HCT116 (cell line): ENCODE measurements at regions not wholly inside any gene's neighbourhood (a gene's known extent, or its start where the extent isn't known, plus 50 kb on each side); places are given as distances from the start of the nearest gene placed in this dataset.
"Not testable (repeated sequence)": the region's sequence is repeated elsewhere in the genome, so short reads cannot be mapped to it uniquely, and the experiment has no call there.

ENCODE experiments used
- ATAC-seq: fragments of 200-7000 bp; cut with Tn5 transposase; 2 replicates; pipeline ENCODE4 v1.9.1; 2020; ENCODE audit warnings: mild to moderate bottlenecking, moderate library complexity
- BruUV-seq: library from RNA; stranded (reverse); fragments of 400-500 nt; replicated peaks from 2 replicates; lab custom pipeline; 2021; lab: Mats Ljungman, UMichigan
- CTCF ChIA-PET: fragments of 300-600 bp; sonication (Branson Sonifier 250); formaldehyde crosslinking; loops from one replicate; lab custom pipeline; 2021; ENCODE audit warnings: antibody characterized with exemption; lab: Charles Lee
- POLR2A ChIA-PET: fragments of 300-600, 350-600 bp; sonication (Branson Sonifier 250); formaldehyde crosslinking; loops from one replicate; lab custom pipeline; 2021; ENCODE audit warnings: antibody characterized with exemption; lab: Charles Lee
- RAD21 ChIA-PET, 2 experiments: fragments of 300-600 bp; sonication (Branson Sonifier 250); formaldehyde crosslinking; loops; one replicate each; lab custom pipeline; 2023; ENCODE audit warnings: low total read pairs in 2 of 2; ENCODE audit not compliant: uncharacterized antibody in 2 of 2, unreplicated experiment in 2 of 2, low non-redundant PET in 1 of 2; lab: Charles Lee
- DNase-seq: peaks from one replicate; pipeline ENCODE4 v3.0.0-alpha.2; 2010; ENCODE audit warnings: low read depth, low spot score
- H2AFZ ChIP-seq: fragments of 200-600 bp; shearing (Covaris generic), sonication (generic); 2 replicates; pipeline ENCODE4 v1.6.1; 2017; ENCODE audit warnings: low read depth, mixed run types, mixed read lengths, antibody characterized with exemption, low read length; ENCODE audit not compliant: poor library complexity, severe bottlenecking
- H3K27ac ChIP-seq: 2 replicates; pipeline ENCODE4 v1.5.1; 2012; ENCODE audit warnings: low read depth, low read length
- H3K27me3 ChIP-seq: fragments of 200-600 bp; sonication (generic); 2 replicates; pipeline ENCODE4 v1.6.1; 2016; ENCODE audit warnings: mixed run types, low read length, mixed read lengths; ENCODE audit not compliant: insufficient read depth
- H3K36me3 ChIP-seq, 2 experiments: fragments of 200-500 bp in 1 of 2; fragments of 200-600 bp in 1 of 2; sonication (Bioruptor generic) in 1 of 2; sonication (generic) in 1 of 2; 2 replicates each; pipeline versions ENCODE4 v1.5.1 to v1.6.1; 2014 to 2016; ENCODE audit warnings: low read length in 2 of 2, inconsistent platforms in 1 of 2, mixed read lengths in 1 of 2, mixed run types in 1 of 2; ENCODE audit not compliant: insufficient read depth in 2 of 2, control insufficient read depth in 1 of 2
- H3K4me1 ChIP-seq, 2 experiments: fragments of 200-600 bp in 1 of 2; sonication (generic) in 1 of 2; 2 replicates each; pipeline versions ENCODE4 v1.5.1 to v1.6.1; 2012 to 2017; ENCODE audit warnings: low read length in 2 of 2, inconsistent platforms in 1 of 2, mild to moderate bottlenecking in 1 of 2, mixed read lengths in 1 of 2, mixed run types in 1 of 2, moderate library complexity in 1 of 2; ENCODE audit not compliant: insufficient read depth in 2 of 2, control insufficient read depth in 1 of 2
- H3K4me2 ChIP-seq: fragments of 200-600 bp; sonication (generic); 2 replicates; pipeline ENCODE4 v1.6.1; 2017; ENCODE audit warnings: mixed run types, low read length, mixed read lengths
- H3K4me3 ChIP-seq, 2 experiments: fragments of 200-600 bp in 1 of 2; sonication (generic) in 1 of 2; replicated peaks in 1 of 2; 2 replicates each; pipeline ENCODE4 v1.5.1; 2011 to 2016; ENCODE audit warnings: low read length in 2 of 2, control low read depth in 1 of 2, low read depth in 1 of 2, mild to moderate bottlenecking in 1 of 2, mixed read lengths in 1 of 2, mixed run types in 1 of 2
- H3K79me2 ChIP-seq: fragments of 200-600 bp; sonication (generic); 2 replicates; pipeline ENCODE4 v1.6.1; 2017; ENCODE audit warnings: mild to moderate bottlenecking, mixed run types, low read length, moderate library complexity, mixed read lengths; ENCODE audit not compliant: insufficient read depth
- H3K9ac ChIP-seq: fragments of 200-600 bp; sonication (generic); 2 replicates; pipeline ENCODE4 v1.6.1; 2016; ENCODE audit warnings: low read length, mixed read lengths
- H3K9me2 ChIP-seq: fragments of 200-600 bp; sonication (generic), shearing (Covaris generic); 2 replicates; pipeline ENCODE4 v1.6.1; 2017; ENCODE audit warnings: mixed run types, mild to moderate bottlenecking, moderate library complexity; ENCODE audit not compliant: insufficient read depth
- H3K9me3 ChIP-seq, 2 experiments: fragments of 200-500 bp in 1 of 2; fragments of 200-600 bp in 1 of 2; sonication (Bioruptor generic) in 1 of 2; sonication (generic) in 1 of 2; 2 replicates each; pipeline ENCODE4 v1.6.1; 2014 to 2017; ENCODE audit warnings: low read length in 2 of 2, mixed read lengths in 2 of 2, inconsistent platforms in 1 of 2, low read depth in 1 of 2, mild to moderate bottlenecking in 1 of 2, mixed run types in 1 of 2, moderate library complexity in 1 of 2; ENCODE audit not compliant: control insufficient read depth in 1 of 2, insufficient read depth in 1 of 2
- H4K20me1 ChIP-seq: fragments of 200-600 bp; sonication (generic), shearing (Covaris generic); 2 replicates; pipeline ENCODE4 v1.6.1; 2017; ENCODE audit warnings: mixed run types, mild to moderate bottlenecking, moderate library complexity; ENCODE audit not compliant: insufficient read depth
- CBX3 ChIP-seq: IDR thresholded peaks from 2 replicates; pipeline ENCODE4 v1.6.1; 2012; ENCODE audit warnings: low read depth
- CTCF ChIP-seq, 3 experiments: fragments of 200-600 bp in 1 of 3; sonication (generic) in 1 of 3; IDR thresholded peaks in 2 of 3; conservative IDR thresholded peaks in 1 of 3; 2 replicates each; pipeline ENCODE4 v1.5.1; 2012 to 2017; ENCODE audit warnings: low read depth in 2 of 3, low read length in 2 of 3, antibody characterized with exemption in 1 of 3, borderline replicate concordance in 1 of 3, control low read depth in 1 of 3, mild to moderate bottlenecking in 1 of 3, mixed read lengths in 1 of 3, mixed run types in 1 of 3, moderate library complexity in 1 of 3; ENCODE audit not compliant: insufficient read depth in 1 of 3
- EGR1 ChIP-seq: IDR thresholded peaks from 2 replicates; pipeline ENCODE4 v1.6.1; 2012; ENCODE audit warnings: low read depth
- ELF1 ChIP-seq: IDR thresholded peaks from 2 replicates; pipeline ENCODE4 v1.6.1; 2012; ENCODE audit warnings: low read depth, borderline replicate concordance
- EZH2 ChIP-seq: fragments of 200-600 bp; sonication (generic); IDR thresholded peaks from 2 replicates; pipeline ENCODE4 v1.6.1; 2017; ENCODE audit warnings: antibody characterized with exemption, mixed run types
- JUND ChIP-seq: IDR thresholded peaks from 2 replicates; pipeline ENCODE4 v1.6.1; 2012
- RAD21 ChIP-seq: IDR thresholded peaks from 2 replicates; pipeline ENCODE4 v1.6.1; 2012; ENCODE audit warnings: low read depth, mild to moderate bottlenecking
- SP1 ChIP-seq: IDR thresholded peaks from 2 replicates; pipeline ENCODE4 v1.6.1; 2012; ENCODE audit warnings: low read depth
- SRF ChIP-seq: IDR thresholded peaks from 2 replicates; pipeline ENCODE4 v1.6.1; 2012; ENCODE audit warnings: low read depth
- YY1 ChIP-seq: IDR thresholded peaks from 2 replicates; pipeline ENCODE4 v1.6.1; 2011; ENCODE audit warnings: low read length, low read depth, moderate library complexity, mild to moderate bottlenecking; ENCODE audit not compliant: insufficient replicate concordance; ENCODE audit errors: extremely low read depth
- ZFX ChIP-seq: fragments of 450-650 bp; IDR thresholded peaks from 2 replicates; pipeline ENCODE4 v1.6.1; 2017
- ZNF274 ChIP-seq: fragments of 200-500 bp; sonication (Bioruptor generic); IDR thresholded peaks from 2 replicates; pipeline ENCODE4 v1.6.1; 2014; ENCODE audit warnings: mild to moderate bottlenecking, low read depth, low read length, inconsistent platforms
- intact Hi-C: fragments of 100-400 bp; cut with micrococcal nuclease; formaldehyde crosslinking; loops from 2 replicates; pipeline ENCODE4 v1.10.0; 2022
- TF ChIP-seq, protein P1 (sequence below): IDR thresholded peaks from 2 replicates; pipeline ENCODE4 v1.6.1; 2012; ENCODE audit warnings: low read depth
- TF ChIP-seq, protein P2 (sequence below): IDR thresholded peaks from 2 replicates; pipeline ENCODE4 v1.6.1; 2012

- Histone ChIP-seq H3K4me1 (no peaks in the 10 kb centered on the region), H3K79me2 (no peaks in the 10 kb centered on the region), H3K4me3 (no peak overlapping the region), H3K4me2 (no peak overlapping the region), H3K27ac (no peak overlapping the region), H3K27me3 (no peaks in the 10 kb centered on the region), H3K9ac (no peak overlapping the region), H4K20me1 (no peaks in the 10 kb centered on the region), H2AFZ (no peak overlapping the region), H3K9me3 (peaks cover 6 to 10% of the 10 kb centered on the region in 2 experiments; a peak in 2 of 4 replicates), H3K36me3 (no peaks in the 10 kb centered on the region), H3K9me2 (no peaks in the 10 kb centered on the region)
- ATAC-seq (no peak), DNase-seq (no peak)
- intact Hi-C loops = no loop called here
- RAD21 ChIA-PET = no interaction called here
- CTCF ChIA-PET = no interaction called here
- POLR2A ChIA-PET = no interaction called here
- TF ChIP-seq YY1 (no peak), SRF (no peak), CBX3 (no peak), ZFX (no peak), EZH2 (no peak), SP1 (no peak), CTCF (IDR thresholded peaks at IDR 0.05 in 2 of 3, conservative IDR thresholded peaks at IDR 0.05 in 1 of 3; ENCODE audit: borderline replicate concordance in 1 of 3, insufficient read depth in 1 of 3, low read depth in 2 of 3, low read length in 2 of 3) (no peak), ZNF274 (no peak), EGR1 (no peak), ELF1 (no peak), RAD21 (no peak), JUND (no peak)
- TF ChIP-seq, protein P1, sequence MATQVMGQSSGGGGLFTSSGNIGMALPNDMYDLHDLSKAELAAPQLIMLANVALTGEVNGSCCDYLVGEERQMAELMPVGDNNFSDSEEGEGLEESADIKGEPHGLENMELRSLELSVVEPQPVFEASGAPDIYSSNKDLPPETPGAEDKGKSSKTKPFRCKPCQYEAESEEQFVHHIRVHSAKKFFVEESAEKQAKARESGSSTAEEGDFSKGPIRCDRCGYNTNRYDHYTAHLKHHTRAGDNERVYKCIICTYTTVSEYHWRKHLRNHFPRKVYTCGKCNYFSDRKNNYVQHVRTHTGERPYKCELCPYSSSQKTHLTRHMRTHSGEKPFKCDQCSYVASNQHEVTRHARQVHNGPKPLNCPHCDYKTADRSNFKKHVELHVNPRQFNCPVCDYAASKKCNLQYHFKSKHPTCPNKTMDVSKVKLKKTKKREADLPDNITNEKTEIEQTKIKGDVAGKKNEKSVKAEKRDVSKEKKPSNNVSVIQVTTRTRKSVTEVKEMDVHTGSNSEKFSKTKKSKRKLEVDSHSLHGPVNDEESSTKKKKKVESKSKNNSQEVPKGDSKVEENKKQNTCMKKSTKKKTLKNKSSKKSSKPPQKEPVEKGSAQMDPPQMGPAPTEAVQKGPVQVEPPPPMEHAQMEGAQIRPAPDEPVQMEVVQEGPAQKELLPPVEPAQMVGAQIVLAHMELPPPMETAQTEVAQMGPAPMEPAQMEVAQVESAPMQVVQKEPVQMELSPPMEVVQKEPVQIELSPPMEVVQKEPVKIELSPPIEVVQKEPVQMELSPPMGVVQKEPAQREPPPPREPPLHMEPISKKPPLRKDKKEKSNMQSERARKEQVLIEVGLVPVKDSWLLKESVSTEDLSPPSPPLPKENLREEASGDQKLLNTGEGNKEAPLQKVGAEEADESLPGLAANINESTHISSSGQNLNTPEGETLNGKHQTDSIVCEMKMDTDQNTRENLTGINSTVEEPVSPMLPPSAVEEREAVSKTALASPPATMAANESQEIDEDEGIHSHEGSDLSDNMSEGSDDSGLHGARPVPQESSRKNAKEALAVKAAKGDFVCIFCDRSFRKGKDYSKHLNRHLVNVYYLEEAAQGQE = no peak
- TF ChIP-seq, protein P2, sequence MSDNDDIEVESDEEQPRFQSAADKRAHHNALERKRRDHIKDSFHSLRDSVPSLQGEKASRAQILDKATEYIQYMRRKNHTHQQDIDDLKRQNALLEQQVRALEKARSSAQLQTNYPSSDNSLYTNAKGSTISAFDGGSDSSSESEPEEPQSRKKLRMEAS = no peak
- BruUV-seq = no TSS peak
These were observed 884.5 kb upstream of the EPHA5 start for GRCh38 chr4:66554826-66555225.

- CTCF ChIA-PET, ATAC-seq, BruUV-seq, H3K27ac ChIP-seq, H3K9ac ChIP-seq, H3K4me3 ChIP-seq, POLR2A ChIA-PET, H3K79me2 ChIP-seq, RAD21 ChIA-PET, H3K36me3 ChIP-seq, intact Hi-C loops, H2AFZ ChIP-seq, DNase-seq, H3K4me1 ChIP-seq, H4K20me1 ChIP-seq, H3K9me2 ChIP-seq, H3K27me3 ChIP-seq, H3K4me2 ChIP-seq: not testable (repeated sequence)
- H3K9me3 ChIP-seq = peaks cover 0 to 17% of the 10 kb centered on the region in 2 experiments; a peak in 2 of 4 replicates
These were observed 875.0 kb upstream of the EPHA5 start for GRCh38 chr4:66545301-66545700.
